Activated CD8-positive, alpha-beta T cell treated with anti-CD3 and anti-CD28 coated beads for 36 hours (primary cell): ENCODE measurements at regions not wholly inside any gene's neighbourhood (a gene's known extent, or its start where the extent isn't known, plus 50 kb on each side); places are given as distances from the start of the nearest gene placed in this dataset.

Experiments
- ATAC-seq: fragments of 200-7000 bp; cut with Tn5 transposase; one replicate; pipeline ENCODE4 v1.10.0; 2021; ENCODE audit warnings: mild to moderate bottlenecking, moderate library complexity
- CTCF ChIA-PET: fragments of 350-600 bp; sonication (Branson Sonifier 250); formaldehyde crosslinking; loops from one replicate; lab custom pipeline; 2021; ENCODE audit warnings: antibody characterized with exemption; lab: Charles Lee
- POLR2A ChIA-PET: fragments of 350-600 bp; sonication (Branson Sonifier 250); formaldehyde crosslinking; loops from one replicate; lab custom pipeline; 2021; ENCODE audit warnings: antibody characterized with exemption; lab: Charles Lee
- DNase-seq: peaks from one replicate; pipeline ENCODE4 v3.0.0-alpha.2; 2020
- H3K27ac Mint-ChIP-seq: one replicate; pipeline ENCODE4 v1.8.0; 2021; ENCODE audit warnings: mild to moderate bottlenecking, mixed read lengths
- H3K27me3 Mint-ChIP-seq: one replicate; pipeline ENCODE4 v1.8.0; 2021; ENCODE audit warnings: mixed read lengths
- H3K36me3 Mint-ChIP-seq: one replicate; pipeline ENCODE4 v1.8.0; 2021; ENCODE audit warnings: low read depth, mixed read lengths
- H3K4me1 Mint-ChIP-seq: one replicate; pipeline ENCODE4 v1.8.0; 2021; ENCODE audit warnings: low read depth, mixed read lengths
- H3K4me3 Mint-ChIP-seq: one replicate; pipeline ENCODE4 v1.8.0; 2021; ENCODE audit warnings: mild to moderate bottlenecking, moderate library complexity, mixed read lengths
- H3K9me3 Mint-ChIP-seq: one replicate; pipeline ENCODE4 v1.8.0; 2021; ENCODE audit warnings: mixed read lengths
- intact Hi-C: fragments of 100-400 bp; cut with micrococcal nuclease; formaldehyde crosslinking; loops from one replicate; pipeline ENCODE4 v1.10.0; 2022
- TF ChIP-seq, protein P1 (sequence below): fragments of 200-600 bp; IDR thresholded peaks from one replicate; pipeline ENCODE4 v1.8.0; 2022; ENCODE audit warnings: antibody characterized with exemption, mild to moderate bottlenecking

DNA sequence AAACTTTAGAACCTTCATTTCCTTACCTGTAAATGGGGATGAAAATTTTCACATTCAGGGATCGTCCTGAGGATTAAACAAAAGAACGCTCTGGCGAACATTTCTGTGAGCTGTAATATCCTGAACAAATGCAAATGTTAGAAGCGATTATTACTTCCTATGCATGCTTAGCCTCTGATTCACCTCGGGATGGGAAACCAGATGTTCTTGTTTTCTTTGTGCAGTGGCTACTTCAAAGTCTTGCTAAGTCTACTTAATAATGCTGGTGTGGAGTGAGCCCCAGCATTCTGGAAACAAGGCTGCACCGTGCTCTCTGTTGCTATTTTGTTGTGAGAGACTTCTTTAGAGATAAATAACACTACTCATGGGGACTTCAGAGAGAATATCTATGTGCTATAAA lies 119.1 kb upstream of the PELI1 start:
- TF ChIP-seq, protein P1, sequence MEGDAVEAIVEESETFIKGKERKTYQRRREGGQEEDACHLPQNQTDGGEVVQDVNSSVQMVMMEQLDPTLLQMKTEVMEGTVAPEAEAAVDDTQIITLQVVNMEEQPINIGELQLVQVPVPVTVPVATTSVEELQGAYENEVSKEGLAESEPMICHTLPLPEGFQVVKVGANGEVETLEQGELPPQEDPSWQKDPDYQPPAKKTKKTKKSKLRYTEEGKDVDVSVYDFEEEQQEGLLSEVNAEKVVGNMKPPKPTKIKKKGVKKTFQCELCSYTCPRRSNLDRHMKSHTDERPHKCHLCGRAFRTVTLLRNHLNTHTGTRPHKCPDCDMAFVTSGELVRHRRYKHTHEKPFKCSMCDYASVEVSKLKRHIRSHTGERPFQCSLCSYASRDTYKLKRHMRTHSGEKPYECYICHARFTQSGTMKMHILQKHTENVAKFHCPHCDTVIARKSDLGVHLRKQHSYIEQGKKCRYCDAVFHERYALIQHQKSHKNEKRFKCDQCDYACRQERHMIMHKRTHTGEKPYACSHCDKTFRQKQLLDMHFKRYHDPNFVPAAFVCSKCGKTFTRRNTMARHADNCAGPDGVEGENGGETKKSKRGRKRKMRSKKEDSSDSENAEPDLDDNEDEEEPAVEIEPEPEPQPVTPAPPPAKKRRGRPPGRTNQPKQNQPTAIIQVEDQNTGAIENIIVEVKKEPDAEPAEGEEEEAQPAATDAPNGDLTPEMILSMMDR: no peak

DNA sequence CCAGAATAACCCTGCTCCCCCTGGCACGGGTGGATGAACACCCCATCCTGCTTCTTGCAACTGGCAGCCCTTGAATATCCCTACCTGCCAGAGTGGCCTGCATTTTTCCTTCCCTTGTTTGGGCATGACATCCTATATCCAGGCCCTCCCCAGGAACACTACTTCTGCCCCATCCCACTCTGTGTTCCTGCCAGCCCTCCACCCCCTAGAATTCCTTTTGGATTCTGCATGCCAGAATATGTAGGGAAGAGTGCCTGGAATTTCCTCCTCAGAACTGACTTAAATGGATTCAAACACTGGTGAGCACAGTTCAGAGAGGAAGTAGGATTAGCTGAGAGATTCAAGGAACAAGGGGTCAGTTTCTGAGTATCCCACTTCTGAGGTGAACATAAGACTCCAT lies 123.5 kb upstream of the PELI1 start:
- ChIA-PET POLR2A (no interaction called here), CTCF (interaction anchor here (0.9 kb wide), 1 partner anchor 63 kb away, joined by 3 read pairs; no protein-coding TSS in a partner anchor)
- Mint-ChIP-seq H3K27ac (no peak overlapping the region), H3K36me3 (no peaks in the 10 kb centered on the region), H3K27me3 (no peaks in the 10 kb centered on the region), H3K9me3 (peaks cover 3% of the 10 kb centered on the region), H3K4me3 (no peak overlapping the region), H3K4me1 (no peaks in the 10 kb centered on the region)
- DNase-seq (no peak), ATAC-seq (no peak)
- TF ChIP-seq, protein P1: no peak
- intact Hi-C loops: no loop called here

More for the DNA sequence above, 119.1 kb upstream of the PELI1 start:
- Mint-ChIP-seq H3K27ac (no peak overlapping the region), H3K27me3 (no peaks in the 10 kb centered on the region), H3K36me3 (no peaks in the 10 kb centered on the region), H3K4me3 (no peak overlapping the region), H3K4me1 (peaks cover 6% of the 10 kb centered on the region), H3K9me3 (no peaks in the 10 kb centered on the region)
- POLR2A ChIA-PET: no interaction called here
- CTCF ChIA-PET: no interaction called here
- no peak for DNase-seq
- ATAC-seq: no peak
- intact Hi-C loops: no loop called here

DNA sequence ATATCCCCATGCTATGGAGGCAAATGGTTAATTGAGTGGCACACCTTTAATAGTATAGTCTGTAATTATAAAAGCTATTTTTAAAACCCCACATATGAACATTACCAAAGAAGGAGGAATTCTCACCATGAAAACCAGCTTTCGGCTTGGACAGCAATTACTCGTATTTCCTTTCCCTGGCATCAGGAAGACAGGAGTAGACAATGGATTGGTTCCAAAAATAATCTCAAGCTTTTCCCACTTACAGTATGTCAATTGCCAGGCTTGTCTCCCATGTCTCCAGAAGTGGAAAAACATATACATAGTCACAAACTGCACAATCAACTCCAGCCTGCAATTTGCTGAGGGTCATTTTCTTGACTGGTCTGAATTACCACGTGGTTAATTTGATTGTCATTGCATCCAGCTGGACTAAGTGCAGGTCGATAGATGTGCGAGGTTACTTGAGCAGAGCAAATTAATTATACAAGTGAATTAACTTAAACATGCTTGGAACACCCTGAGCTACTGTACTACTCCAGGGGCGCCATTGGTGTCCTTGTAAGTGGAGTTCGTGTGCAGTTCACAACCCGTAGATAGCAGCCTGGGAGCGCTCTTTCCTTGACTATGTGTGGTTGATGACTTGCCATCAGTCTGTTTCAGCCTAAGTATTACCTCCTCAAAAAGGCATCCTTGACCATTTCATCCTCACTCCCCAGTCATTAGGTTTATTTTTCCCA lies 124.3 kb upstream of the PELI1 start:
- intact Hi-C loops: no loop called here
- Mint-ChIP-seq H3K27me3 (no peaks in the 10 kb centered on the region), H3K27ac (no peak overlapping the region), H3K4me3 (no peak overlapping the region), H3K36me3 (no peaks in the 10 kb centered on the region), H3K4me1 (peaks cover 5% of the 10 kb centered on the region), H3K9me3 (peaks cover 3% of the 10 kb centered on the region)
- POLR2A ChIA-PET: no interaction called here
- TF ChIP-seq, protein P1: no peak
- ATAC-seq (no peak), DNase-seq (no peak)
- CTCF ChIA-PET: interaction anchor here (0.9 to 1.1 kb wide), 2 partner anchors 49 to 62 kb away, joined by 3 read pairs; no protein-coding TSS in a partner anchor

DNA sequence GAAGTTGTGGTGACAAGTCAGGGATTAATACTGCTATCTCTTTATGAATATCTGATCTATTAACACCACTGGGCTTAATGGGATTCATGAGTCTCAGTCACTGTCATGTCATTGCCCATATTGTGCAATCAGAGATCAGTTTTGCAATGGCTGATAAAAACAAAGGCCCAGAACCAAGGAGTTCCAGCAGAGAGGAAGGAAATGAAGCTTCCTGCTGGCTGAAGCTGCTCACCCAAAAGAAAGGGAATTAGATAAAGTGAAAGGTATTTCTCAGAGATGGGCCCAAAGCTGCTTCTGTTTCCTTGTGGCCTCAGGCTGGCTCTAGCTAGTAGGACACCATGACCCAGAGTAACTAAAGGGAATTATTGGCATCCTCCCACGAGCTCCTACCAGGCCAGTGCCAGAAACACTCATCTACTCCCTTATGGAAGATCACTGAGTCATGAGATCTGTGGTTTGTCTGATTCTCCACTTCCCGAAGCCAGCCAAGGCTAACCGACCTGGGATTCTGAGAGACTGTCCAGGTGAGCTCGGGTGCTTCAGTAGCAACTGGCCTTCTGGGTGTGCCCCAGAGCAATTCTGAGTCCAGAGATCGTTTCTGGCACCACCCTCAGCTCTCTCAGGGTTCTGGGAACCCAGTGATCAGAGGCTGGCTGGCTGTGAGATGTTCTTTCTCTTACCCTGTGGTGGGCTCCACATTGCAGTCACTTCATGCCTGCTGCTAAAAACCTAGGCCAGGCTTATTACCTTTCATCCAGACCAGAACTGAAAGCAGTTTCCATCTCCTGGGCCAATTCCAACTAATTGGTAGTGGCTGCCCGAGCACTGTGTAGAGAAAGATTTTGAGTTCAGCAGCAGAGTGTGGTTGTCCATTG lies 129.5 kb upstream of the PELI1 start:
- Mint-ChIP-seq H3K36me3 (no peaks in the 10 kb centered on the region), H3K27ac (no peak overlapping the region), H3K4me3 (no peak overlapping the region), H3K27me3 (no peaks in the 10 kb centered on the region), H3K4me1 (peaks cover 24% of the 10 kb centered on the region), H3K9me3 (peaks cover 3% of the 10 kb centered on the region)
- TF ChIP-seq, protein P1: no peak
- CTCF ChIA-PET: no interaction called here
- DNase-seq: no peak
- POLR2A ChIA-PET: no interaction called here
- intact Hi-C loops: no loop called here
- ATAC-seq: no peak
